ENCODE measurements at regions not wholly inside any gene's neighbourhood (a gene's known extent, or its start where the extent isn't known, plus 50 kb on each side); places are given as distances from the start of the nearest gene placed in this dataset.

GRCh38 chr2:167764772-167765341, 482.5 kb downstream of the STK39 start:
- no peak for TF ChIP-seq CTCF (IDR thresholded peaks at IDR 0.05)
- no peak for TF ChIP-seq POLR2A (IDR thresholded peaks at IDR 0.05)
- no peak for TF ChIP-seq EP300 (IDR thresholded peaks at IDR 0.05)
